ENCODE measurements at regions not wholly inside any gene's neighbourhood (a gene's known extent, or its start where the extent isn't known, plus 50 kb on each side); places are given as distances from the start of the nearest gene placed in this dataset.

- no peaks in the 10 kb centered on the region for H3K36me3 ChIP-seq
- ATAC-seq (no peak), DNase-seq (no peak)
- intact Hi-C loops (cut with DNase I) = no loop called here
- H3K9me3 ChIP-seq = no peaks in the 10 kb centered on the region
- TF ChIP-seq CTCF (IDR thresholded peaks at IDR 0.05) = no peak
- no peak overlapping the region for H3K27ac ChIP-seq
- H3K27me3 ChIP-seq = peaks cover 0 to 9% (median 0%) of the 10 kb centered on the region in 7 donors
- H3K4me3 ChIP-seq = no peak overlapping the region
- 54% methylated on average over 2 of the region's 2 CpGs for WGBS, 2 donors
- peaks cover 0 to 4% (median 0%) of the 10 kb centered on the region in 9 donors for H3K4me1 ChIP-seq
Observed at GRCh38 chr1:209391792-209392191, 191.7 kb upstream of the CAMK1G start.

DNA sequence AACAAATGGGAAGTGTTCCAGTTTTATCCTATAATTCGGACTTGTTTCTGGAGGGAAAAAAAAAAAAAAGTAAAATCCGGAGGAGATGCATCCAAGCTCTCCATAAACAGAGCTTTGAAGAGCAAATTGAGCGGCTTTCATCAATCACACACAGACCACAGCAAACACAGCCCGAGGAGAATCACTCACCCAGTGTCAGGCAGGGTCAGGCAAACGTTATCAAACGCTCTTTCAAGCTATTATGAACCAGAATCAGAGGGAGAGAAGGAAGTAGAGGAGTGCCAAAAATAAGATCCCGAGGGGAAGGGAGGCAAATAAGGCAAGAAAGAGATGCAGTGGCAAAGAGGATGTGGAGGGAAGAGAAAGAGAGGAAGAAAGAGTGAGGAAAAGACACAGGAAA lies 188.3 kb upstream of the CAMK1G start:
- WGBS, 2 donors = 19 to 21% methylated on average over 7 of the region's 7 CpGs

GRCh38 chr1:209397371-209397770 lies 186.1 kb upstream of the CAMK1G start:
- intact Hi-C loops (cut with DNase I) = no loop called here
- 84 to 90% methylated on average over 6 of the region's 6 CpGs for WGBS, 2 donors
- Histone ChIP-seq H3K9me3 (no peaks in the 10 kb centered on the region), H3K4me1 (peaks cover 0 to 27% (median 0%) of the 10 kb centered on the region in 9 donors), H3K27me3 (peaks cover 0 to 17% (median 7%) of the 10 kb centered on the region in 7 donors), H3K36me3 (no peaks in the 10 kb centered on the region), H3K4me3 (no peak overlapping the region), H3K27ac (peak overlapping the region in 1 of 10 donors; percentile 59)
- ATAC-seq (no peak), DNase-seq (no peak)
- no peak for TF ChIP-seq CTCF (IDR thresholded peaks at IDR 0.05)

More for the DNA sequence above, 188.3 kb upstream of the CAMK1G start:
- no peak for ATAC-seq
- Histone ChIP-seq H3K27ac (no peak overlapping the region), H3K4me1 (peaks cover 0 to 27% (median 0%) of the 10 kb centered on the region in 9 donors), H3K4me3 (no peak overlapping the region), H3K36me3 (no peaks in the 10 kb centered on the region), H3K9me3 (no peaks in the 10 kb centered on the region), H3K27me3 (peaks cover 0 to 12% (median 0%) of the 10 kb centered on the region in 7 donors)
- intact Hi-C loops (cut with DNase I) = no loop called here
- no peak for DNase-seq
- TF ChIP-seq CTCF (IDR thresholded peaks at IDR 0.05) = no peak

GRCh38 chr1:209397910-209398309 lies 185.6 kb upstream of the CAMK1G start:
- H3K36me3 ChIP-seq = no peaks in the 10 kb centered on the region
- intact Hi-C loops (cut with DNase I) = no loop called here
- H3K9me3 ChIP-seq = no peaks in the 10 kb centered on the region
- 94 to 96% methylated on average over 3 of the region's 3 CpGs for WGBS, 2 donors
- peak overlapping the region in 1 of 10 donors; percentile 59 for H3K27ac ChIP-seq
- no peak for TF ChIP-seq CTCF (IDR thresholded peaks at IDR 0.05)
- peaks cover 0 to 17% (median 12%) of the 10 kb centered on the region in 7 donors for H3K27me3 ChIP-seq
- H3K4me1 ChIP-seq = peaks cover 0 to 27% (median 0%) of the 10 kb centered on the region in 9 donors
- no peak for DNase-seq
- no peak for ATAC-seq
- H3K4me3 ChIP-seq = no peak overlapping the region

Data from heart right ventricle (tissue), 16 donors.